GM21723 (cell line): ENCODE measurements at regions not wholly inside any gene's neighbourhood (a gene's known extent, or its start where the extent isn't known, plus 50 kb on each side); places are given as distances from the start of the nearest gene placed in this dataset.
"Not testable (repeated sequence)": the region's sequence is repeated elsewhere in the genome, so short reads cannot be mapped to it uniquely, and the experiment has no call there.

Experiments used
- ATAC-seq: cut with Tn5 transposase; IDR thresholded peaks from one replicate; pipeline ENCODE4 v1.9.1; 2021; ENCODE audit warnings: mild to moderate bottlenecking, moderate library complexity; ENCODE audit not compliant: unreplicated experiment

DNA sequence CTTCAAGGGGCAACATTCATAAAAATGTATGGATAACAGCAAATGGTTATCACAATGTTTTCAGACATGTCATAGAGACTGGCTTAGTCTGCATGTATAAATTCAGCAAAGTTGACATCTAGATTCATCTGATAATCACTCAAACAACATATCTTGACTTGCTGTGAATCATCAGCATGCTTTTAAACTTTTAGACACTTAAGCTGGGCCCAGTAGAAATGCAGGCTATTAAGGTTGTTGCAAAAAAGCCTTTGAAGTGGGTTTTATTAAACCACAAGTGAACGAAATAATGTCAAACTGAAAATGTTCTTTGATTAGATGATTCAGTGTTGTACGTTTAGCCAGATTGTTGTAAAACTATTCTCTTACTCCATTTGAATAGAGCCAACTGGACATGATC lies 759.6 kb downstream of the NXPH1 start:
- ATAC-seq = no peak

DNA sequence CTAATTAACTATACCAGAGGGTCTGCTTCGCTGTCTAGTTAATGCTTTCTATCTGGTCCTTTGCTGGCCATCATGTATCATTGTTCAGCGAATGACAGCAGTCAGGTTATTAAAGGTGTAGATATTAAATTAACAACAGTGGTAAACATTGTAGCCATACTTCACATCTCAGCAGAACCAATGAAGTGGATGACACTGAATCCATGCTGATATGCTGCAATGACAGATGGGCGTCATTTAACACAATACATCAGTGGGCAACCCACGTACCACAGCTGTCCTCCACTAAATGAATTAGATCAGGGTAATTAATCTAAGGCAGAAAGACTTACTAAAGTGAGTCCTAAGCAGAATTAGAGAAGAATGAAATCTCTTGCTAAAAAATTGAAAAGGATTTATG lies 767.2 kb downstream of the NXPH1 start:
- no peak for ATAC-seq

DNA sequence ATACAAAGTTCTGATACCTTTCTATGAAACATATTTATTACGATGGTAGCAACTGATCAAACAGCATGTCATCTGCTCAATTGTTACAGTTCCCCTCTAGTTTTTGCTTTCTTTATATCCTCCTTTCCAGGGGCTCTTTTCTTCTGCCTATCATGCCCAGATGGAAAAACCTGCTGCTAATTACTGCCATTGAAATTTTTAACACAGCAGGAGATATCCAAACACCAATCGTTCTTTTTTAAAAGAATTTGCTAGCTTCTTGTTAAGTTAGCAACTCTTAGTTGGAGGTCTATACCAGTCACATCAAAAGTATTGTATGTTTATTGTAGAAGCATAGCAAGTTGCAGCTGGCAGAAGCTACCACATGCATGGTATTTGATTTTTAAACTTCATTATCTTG lies 768.5 kb downstream of the NXPH1 start:
- ATAC-seq = no peak

DNA sequence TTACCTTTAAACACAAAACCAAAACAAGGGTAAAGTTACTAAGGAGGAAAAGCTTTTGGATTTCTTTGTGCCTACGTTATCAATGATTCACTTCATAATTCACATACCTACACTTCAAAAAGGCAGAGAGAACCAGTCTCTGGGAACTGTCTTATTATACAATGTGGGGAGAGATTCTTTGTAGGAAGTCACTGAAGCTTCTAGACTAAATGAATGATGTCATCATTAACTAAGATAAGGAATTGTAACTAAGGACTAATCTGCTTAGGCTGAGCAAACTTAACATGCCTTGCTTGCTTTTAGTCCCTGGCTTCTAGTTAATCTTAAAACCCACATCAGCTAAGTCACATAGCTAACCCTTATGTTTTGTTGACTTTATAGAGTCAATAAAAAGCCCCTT lies 771.2 kb downstream of the NXPH1 start:
- ATAC-seq = no peak

DNA sequence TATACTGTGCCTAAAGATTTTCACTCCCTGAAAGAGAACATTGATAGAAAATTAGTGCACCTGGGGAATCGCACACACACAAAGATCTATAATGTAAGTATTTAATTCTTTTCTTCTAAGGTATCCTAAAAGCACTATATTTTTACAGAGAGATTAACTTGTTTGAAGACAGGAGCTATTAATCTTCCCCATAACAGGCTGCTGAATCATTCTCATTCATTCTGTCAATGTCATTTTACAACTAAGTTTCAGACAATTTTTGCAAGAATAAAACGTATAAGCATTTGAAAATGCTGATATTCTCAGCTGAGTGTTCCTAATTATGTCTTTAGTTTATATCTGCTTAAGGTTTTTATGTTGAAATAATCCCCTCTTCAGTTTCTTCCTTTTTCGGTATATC lies 776.7 kb downstream of the NXPH1 start:
- no peak for ATAC-seq

DNA sequence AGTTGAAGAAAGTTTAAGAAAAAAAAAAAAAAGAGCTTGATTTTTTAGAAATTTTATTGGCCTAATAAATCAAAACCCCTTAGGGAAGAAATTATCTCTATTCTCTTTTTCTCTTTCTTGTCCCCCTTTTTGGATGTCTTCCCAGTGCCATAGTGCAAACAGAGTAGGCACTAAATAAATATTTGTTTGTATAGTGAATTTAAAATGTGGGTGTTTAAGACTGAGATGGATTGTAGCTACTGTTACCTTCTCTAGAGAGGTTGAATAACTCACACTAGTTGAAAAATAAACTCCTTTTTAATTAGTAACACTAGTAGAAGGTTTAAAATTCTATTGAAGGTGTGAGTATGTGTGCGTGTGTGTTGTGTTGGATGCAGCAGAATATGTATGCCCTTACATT lies 783.8 kb downstream of the NXPH1 start:
- no peak for ATAC-seq

DNA sequence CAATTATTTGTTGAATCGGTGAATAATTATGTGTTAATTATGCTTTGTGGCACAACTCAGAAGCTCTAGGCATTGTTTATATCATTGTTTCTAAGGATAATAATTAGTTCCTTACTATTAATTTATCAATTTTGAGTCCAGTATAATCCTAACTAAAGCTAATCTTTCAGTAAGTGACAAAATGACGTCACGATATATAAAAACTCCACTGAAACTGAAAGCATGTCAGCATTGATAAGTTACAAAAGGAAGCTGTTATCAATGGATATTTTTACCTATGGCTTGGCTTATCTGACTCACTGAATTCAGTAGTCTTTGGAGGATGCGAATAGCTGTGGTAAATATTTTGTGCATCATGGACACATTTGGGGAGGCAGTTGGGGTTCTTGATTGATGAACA lies 793.1 kb downstream of the NXPH1 start:
- ATAC-seq = no peak

DNA sequence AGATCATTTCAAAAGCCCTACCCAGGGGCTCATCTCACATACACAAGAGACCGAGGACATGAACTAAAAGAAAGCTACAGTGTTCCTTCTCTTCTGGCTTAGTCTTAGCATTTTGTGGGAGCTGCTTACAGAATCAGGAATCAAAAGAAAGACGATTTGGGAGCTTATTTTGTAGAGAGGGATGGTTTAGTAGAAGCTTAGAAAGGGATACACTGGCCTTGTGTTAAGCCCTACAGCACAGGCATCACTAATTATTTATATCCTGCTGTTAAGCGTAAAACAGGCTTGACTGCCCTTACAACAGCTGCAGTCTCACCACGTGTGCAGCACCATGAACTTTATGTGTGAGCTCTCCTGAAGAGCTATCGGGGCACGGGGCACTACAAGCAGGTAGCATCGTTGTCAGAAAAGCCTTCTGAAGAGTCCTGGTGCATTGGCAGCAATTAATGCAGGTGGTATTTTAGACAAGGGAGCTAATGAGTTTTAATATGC lies 798.3 kb downstream of the NXPH1 start:
- ATAC-seq = no peak

DNA sequence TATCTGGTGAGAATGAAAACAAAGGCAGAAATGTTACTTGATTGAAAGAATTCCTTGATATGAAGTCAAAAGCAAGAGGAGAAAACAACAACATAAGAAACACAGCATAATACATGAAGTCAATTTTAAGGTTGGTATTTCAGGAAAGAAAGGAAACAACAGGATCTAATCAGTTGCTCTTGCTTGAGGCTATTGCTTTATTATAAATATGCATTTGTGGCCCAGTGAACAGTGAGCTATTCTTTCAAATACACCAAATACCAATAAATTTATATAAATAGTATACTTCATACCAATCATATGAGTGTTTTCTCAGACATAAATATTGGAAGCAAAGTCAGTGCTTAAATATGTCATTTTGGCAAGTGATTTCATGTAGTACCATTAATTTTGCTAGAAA lies 806.6 kb downstream of the NXPH1 start:
- ATAC-seq = no peak

DNA sequence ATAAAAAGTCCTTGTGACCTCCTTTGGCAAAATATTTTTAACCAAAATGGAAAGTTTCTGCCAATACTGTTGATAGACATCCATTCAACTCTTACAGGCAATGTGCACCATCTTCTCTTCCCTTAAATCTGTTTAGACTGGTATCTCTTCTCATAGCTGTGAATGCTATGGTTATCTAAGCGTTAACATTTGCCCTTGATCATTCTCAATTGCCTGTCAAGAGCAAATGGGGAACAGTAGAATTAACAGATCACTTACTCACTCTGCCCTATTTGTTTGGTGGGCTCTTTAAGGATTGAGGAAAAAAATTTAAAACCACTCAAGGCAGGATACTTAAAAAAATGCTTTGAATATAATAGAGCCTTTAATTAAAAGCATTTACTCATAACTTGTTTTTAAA lies 808.4 kb downstream of the NXPH1 start:
- no peak for ATAC-seq

DNA sequence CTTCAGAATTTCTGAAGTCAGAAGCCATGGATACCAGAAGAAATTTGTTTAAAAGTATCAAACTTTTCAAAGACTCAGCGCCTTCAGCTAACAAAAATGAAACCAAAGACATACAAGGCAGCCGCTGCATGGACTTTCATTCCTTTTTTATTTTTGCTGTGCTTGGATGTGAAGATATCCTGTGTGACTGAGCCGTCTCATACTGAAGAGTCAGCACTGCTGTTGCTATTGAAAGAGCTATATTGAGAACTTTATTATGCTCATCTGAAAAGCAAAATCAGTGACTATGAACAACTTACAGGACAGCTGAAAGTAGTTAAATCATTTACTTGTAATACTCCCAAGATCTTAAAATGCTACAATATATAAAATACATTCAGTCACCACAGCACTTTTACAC lies 809.2 kb downstream of the NXPH1 start:
- ATAC-seq = no peak

DNA sequence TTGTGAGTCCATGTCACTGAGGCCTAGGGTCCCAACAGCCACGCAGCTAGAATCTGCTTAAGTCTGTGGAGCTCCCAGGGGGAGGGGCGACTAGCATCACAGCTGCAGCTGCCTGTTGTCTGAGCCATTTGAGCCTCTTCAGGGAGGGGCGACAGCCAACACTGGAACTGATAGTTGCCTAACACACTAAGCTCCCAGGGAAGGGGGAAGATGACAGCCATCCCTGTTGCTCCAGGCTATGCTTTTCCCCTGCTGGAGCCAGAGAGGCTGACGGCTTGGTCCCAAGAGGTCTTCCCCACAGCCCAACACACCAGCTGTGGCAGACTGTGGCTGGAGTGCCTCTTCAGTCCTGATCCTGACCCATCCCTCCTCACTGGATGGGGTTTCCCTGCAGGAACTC lies 817.5 kb downstream of the NXPH1 start:
- no peak for ATAC-seq

DNA sequence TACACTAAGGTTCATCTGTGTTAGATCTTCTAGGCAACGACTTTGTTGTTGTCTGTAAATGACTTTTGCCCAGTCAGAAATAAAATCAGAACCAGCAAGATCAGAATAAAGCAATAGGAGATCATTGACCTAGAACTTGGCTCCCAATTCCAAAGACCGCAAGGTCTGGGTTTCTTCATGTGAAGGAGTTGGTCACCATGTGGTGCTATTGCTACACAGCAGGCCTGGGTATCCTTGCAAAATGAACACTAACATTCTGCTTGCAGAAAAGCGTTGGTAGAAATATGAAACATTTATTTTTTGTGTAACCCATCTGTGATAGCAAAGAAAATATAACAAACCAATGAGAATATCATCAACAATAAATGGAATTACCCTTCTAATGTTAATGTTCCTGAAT lies 831.0 kb downstream of the NXPH1 start:
- no peak for ATAC-seq

DNA sequence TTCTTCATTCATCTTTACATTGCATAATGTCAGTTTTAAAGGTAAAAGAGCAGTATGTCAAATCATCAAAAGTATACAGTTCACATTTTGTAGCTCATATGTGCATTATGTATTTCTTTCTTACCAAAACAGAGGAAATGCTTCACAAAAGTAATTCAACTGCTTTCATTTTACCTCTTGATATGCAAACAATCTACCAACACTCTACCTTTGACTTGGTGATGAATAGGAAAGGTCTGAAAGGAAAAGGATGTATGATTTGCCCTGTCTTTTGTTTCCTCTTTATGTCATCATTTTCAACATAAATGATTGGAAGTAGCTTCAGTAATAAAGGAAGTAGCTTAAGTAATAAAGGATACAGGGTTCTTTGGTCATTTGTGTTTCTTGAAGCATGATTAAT lies 846.7 kb downstream of the NXPH1 start:
- ATAC-seq = no peak

DNA sequence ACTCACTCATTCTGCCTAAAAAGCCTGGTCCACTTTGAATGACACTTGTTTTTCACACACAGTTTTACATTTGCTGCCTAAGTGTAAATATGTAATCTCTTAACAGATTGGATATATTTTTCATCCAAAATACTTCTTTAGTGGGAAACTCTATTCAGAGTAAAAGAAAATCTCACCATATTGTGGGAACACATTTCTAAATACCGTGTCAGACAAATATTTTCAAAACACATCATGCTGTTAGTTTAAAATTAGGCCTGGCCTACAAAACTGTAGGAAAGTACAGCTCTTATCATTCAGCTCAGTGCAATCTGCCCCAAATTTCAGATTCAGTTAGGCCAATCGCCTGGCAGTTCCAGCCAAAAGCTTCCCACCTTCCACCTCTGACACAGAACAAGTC lies 849.8 kb downstream of the NXPH1 start:
- ATAC-seq = no peak

DNA sequence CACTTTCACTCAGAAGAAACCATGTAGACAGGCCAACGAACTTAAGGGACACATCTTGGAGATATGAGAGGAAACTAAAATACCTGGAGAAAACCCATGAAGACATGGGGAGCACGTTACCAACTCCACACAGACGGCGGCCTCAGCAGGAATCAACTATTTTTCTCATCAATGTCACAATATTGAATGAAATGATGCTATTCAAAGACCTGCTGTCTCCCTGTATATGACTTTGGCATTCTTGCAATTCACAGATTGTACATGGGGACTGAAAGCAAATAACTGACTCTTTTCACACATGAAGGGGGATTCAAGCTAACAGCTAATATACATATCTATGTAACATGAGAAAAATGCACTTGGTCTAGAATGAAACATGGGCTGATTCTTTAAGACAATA lies 869.0 kb downstream of the NXPH1 start:
- no peak for ATAC-seq

DNA sequence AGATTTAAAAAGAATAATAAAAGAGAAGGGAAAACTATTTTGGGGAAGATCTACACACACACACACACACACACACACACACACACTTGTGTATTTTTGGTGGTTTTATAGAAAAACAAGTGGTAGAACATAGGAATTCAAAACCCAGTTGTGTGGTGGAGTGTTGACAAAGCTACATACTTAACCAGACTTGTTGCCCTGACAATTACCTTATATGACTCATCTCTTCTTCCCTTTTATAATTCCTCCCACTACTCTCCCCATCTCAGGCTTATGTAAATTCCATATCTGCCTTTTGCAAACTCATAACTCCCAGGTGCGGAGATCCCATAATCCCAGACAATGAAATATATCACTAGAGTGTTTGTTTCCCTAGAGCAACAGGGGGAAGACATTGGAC lies 873.7 kb downstream of the NXPH1 start:
- ATAC-seq = no peak

DNA sequence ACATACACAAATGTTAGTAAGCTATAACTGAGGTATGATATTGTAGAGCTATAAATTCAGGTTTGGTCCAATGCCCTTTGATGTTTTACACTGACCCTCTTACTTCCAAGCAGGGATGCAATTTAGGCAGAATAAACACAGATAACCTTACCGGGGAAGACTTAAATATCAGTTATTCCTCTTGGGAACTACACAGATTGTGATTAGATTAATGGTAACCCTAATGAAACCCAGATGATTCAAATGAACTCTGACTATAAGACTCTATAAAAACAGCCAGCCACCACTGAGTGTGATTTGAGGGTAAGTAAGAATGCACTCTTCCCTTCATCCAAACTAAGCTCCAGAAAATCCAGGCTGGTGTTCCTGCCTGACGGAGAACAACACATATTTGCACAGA lies 891.1 kb downstream of the NXPH1 start:
- ATAC-seq = no peak

DNA sequence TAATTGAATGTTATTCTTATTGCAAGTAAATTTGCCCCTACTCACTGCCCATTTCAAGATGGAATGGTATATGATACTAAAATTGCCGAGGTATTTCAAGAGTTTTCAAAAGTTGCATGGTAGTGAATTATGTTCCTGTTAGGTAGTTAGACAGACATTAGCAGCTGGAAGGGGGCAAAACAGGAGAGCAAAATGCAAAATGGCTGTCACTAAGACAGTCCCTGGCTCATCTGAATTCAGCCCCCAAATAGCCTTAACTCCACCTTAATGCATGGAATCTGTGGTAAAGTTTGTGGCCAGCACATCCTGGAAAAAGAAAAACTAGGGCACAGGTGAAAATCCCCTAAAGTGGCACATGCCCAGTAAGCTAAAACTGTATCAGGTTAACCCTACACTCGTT lies 894.9 kb downstream of the NXPH1 start:
- ATAC-seq = no peak

DNA sequence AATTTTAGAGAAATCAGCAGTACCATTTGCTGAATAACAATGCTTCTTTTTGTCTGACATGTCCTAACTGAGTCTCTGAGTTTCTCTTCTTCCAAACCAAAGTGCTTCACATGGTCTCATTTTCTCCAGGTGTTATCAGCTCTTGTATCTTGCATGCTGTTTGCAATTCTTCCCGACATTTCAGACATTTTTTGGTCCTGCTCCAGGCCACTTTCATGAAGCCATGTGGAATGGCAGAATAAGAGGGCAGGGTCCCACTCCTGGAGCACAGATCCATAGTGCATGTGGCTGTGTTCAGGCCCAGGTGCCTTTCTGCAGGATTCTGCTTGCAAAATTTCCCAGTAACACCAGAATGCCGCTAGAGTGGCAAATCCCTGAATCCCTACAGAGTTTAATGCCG lies 916.2 kb downstream of the NXPH1 start:
- ATAC-seq = no peak

DNA sequence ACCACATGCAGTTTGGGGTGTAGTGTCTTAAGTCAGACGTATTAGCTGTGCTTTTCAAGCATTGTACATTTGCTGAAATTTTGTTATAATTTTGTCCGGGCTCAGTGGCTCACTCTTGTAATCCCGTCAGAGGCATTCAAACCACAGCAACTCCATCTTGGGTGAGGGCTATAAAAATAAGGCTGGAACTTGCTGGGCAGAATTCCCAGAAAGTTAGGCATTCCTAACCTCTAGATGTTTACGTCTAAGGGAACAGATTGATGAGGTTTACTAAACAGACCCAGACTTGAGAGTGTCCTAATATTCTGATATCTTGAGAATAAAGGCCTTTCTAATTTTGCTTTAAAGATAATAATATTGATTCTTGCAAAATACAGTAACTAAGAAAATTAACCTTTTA lies 957.8 kb downstream of the NXPH1 start:
- no peak for ATAC-seq

DNA sequence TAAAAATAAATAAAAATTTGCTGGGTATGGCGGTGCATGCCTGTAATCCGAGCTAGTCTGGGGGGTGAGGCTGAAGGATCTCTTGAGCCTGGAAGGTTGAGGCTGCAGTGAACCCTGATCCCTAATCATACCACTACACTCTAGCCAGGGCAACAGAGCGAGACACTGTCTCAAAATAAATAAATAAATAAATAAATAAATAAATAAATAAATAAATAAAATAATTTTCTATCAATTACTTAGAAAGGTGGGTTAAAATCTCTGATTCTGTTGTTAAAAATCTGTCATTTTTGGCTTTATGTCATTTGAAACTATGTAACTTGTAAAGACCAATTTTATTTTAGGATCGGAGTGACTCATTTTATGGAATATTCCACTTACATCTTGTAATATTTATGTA lies 958.6 kb downstream of the NXPH1 start:
- no peak for ATAC-seq

DNA sequence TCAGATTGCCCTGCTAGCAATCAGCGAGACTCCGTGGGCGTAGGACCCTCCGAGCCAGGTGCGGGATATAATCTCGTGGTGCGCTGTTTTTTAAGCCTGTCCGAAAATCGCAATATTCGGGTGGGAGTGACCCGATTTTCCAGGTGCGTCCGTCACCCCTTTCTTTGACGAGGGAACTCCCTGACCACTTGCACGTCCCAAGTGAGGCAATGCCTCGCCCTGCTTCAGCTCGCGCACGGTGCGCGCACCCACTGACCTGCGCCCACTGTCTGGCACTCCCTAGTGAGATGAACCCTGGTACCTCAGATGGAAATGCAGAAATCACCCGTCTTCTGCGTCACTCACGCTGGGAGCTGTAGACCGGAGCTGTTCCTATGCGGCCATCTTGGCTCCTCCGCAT lies 971.0 kb downstream of the NXPH1 start:
- not testable (repeated sequence) for ATAC-seq

DNA sequence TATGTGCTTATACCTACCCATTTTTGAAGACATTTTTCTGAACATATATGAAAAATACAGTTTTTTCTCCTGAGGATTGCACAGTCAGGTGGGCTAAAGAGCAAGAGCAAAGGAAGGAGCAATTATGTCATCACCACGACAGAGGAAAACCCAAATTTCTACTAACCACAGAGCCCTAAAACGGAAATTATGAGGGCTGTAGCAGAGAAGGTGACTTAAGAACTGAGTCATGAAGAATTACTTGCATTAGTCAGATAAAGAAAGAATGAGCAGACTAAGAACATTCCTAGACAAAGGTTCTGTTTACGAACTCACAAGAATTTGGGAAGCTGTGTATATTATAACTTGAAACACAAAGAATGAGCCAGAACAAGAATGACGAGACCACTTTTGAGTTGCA lies 974.4 kb downstream of the NXPH1 start:
- ATAC-seq = no peak
